CD4-positive, CD25-positive, alpha-beta regulatory T cell (primary cell): ENCODE measurements at regions not wholly inside any gene's neighbourhood (a gene's known extent, or its start where the extent isn't known, plus 50 kb on each side); places are given as distances from the start of the nearest gene placed in this dataset.

Source experiments
- ATAC-seq, 2 donors: fragments of 150-1000 bp; cut with Tn5 transposase; one replicate each; pipeline ENCODE4 v1.10.0; 2021; ENCODE audit warnings: low read depth in 2 of 2, moderate number of reproducible peaks in 2 of 2, moderate library complexity in 1 of 2
- DNase-seq, 3 donors: peaks; one replicate each; pipeline versions ENCODE4 v3.0.0 to v3.0.0-alpha.2; 2012 to 2022; ENCODE audit warnings: mixed read lengths in 1 of 3
- H3K27ac ChIP-seq: one replicate; pipeline ENCODE4 v1.7.0; 2013; ENCODE audit warnings: mild to moderate bottlenecking, low read length; ENCODE audit not compliant: insufficient read depth, poor library complexity, severe bottlenecking
- H3K27me3 ChIP-seq: one replicate; pipeline ENCODE4 v1.7.0; 2013; ENCODE audit warnings: low read length; ENCODE audit not compliant: control insufficient read depth, insufficient read depth
- H3K36me3 ChIP-seq: one replicate; pipeline ENCODE4 v1.7.0; 2013; ENCODE audit warnings: mild to moderate bottlenecking, low read length, moderate library complexity; ENCODE audit not compliant: control insufficient read depth, insufficient read depth
- H3K4me1 ChIP-seq: 2 replicates; pipeline ENCODE4 v1.7.0; 2013; ENCODE audit warnings: mild to moderate bottlenecking, low read length; ENCODE audit not compliant: insufficient read depth, control insufficient read depth, poor library complexity, severe bottlenecking
- H3K4me3 ChIP-seq: one replicate; pipeline ENCODE4 v1.7.0; 2013; ENCODE audit warnings: low read depth, mild to moderate bottlenecking, low read length, moderate library complexity
- H3K9me3 ChIP-seq, 2 experiments: 1 replicate in 1 of 2; 2 replicates in 1 of 2; pipeline ENCODE4 v1.7.0; 2013; ENCODE audit warnings: low read length in 2 of 2, mild to moderate bottlenecking in 1 of 2, moderate library complexity in 1 of 2; ENCODE audit not compliant: control insufficient read depth in 2 of 2
- H3K27ac Mint-ChIP-seq, 3 donors: one replicate each; pipeline ENCODE4 v1.8.0; 2020 to 2022; ENCODE audit warnings: mild to moderate bottlenecking in 3 of 3, mixed read lengths in 3 of 3, moderate library complexity in 2 of 3
- H3K27me3 Mint-ChIP-seq: one replicate; pipeline ENCODE4 v1.8.0; 2022; ENCODE audit warnings: mild to moderate bottlenecking, mixed read lengths
- H3K36me3 Mint-ChIP-seq: one replicate; pipeline ENCODE4 v1.8.0; 2020; ENCODE audit warnings: mixed read lengths
- H3K4me1 Mint-ChIP-seq, 4 donors: one replicate each; pipeline ENCODE4 v1.8.0; 2020 to 2022; ENCODE audit warnings: mixed read lengths in 4 of 4, mild to moderate bottlenecking in 1 of 4
- H3K4me3 Mint-ChIP-seq, 4 donors: one replicate each; pipeline ENCODE4 v1.8.0; 2020 to 2022; ENCODE audit warnings: mild to moderate bottlenecking in 4 of 4, mixed read lengths in 4 of 4, moderate library complexity in 3 of 4
- H3K9me3 Mint-ChIP-seq, 7 donors: one replicate each; pipeline ENCODE4 v1.8.0; 2020 to 2022; ENCODE audit warnings: mixed read lengths in 7 of 7, mild to moderate bottlenecking in 3 of 7, moderate library complexity in 2 of 7

- Histone ChIP-seq H3K9me3 (no peaks in the 10 kb centered on the region), H3K27me3 (no peaks in the 10 kb centered on the region), H3K4me3 (no peak overlapping the region), H3K36me3 (no peaks in the 10 kb centered on the region), H3K4me1 (no peaks in the 10 kb centered on the region), H3K27ac (no peak overlapping the region)
- DNase-seq (no peak), ATAC-seq (no peak)
- Mint-ChIP-seq H3K36me3 (no peaks in the 10 kb centered on the region), H3K27ac (no peak overlapping the region), H3K27me3 (peaks cover 4% of the 10 kb centered on the region), H3K4me1 (no peaks in the 10 kb centered on the region), H3K4me3 (no peak overlapping the region), H3K9me3 (no peaks in the 10 kb centered on the region)
Observed at GRCh38 chr11:112722876-112723275, 238.3 kb upstream of the NCAM1 start.

GRCh38 chr11:112723676-112724495 lies 237.3 kb upstream of the NCAM1 start:
- no peak for ATAC-seq
- no peaks in the 10 kb centered on the region for H3K27me3 ChIP-seq
- Mint-ChIP-seq H3K4me3 (no peak overlapping the region), H3K9me3 (no peaks in the 10 kb centered on the region), H3K27ac (no peak overlapping the region), H3K36me3 (no peaks in the 10 kb centered on the region), H3K27me3 (peaks cover 4% of the 10 kb centered on the region), H3K4me1 (no peaks in the 10 kb centered on the region)
- H3K27ac ChIP-seq: no peak overlapping the region
- no peaks in the 10 kb centered on the region for H3K9me3 ChIP-seq
- H3K4me3 ChIP-seq: no peak overlapping the region
- H3K36me3 ChIP-seq: no peaks in the 10 kb centered on the region
- no peak for DNase-seq
- H3K4me1 ChIP-seq: no peaks in the 10 kb centered on the region

GRCh38 chr11:112724496-112724790 lies 236.8 kb upstream of the NCAM1 start:
- no peaks in the 10 kb centered on the region for H3K4me1 Mint-ChIP-seq

GRCh38 chr11:112725636-112726035 lies 235.6 kb upstream of the NCAM1 start:
- DNase-seq (no peak), ATAC-seq (no peak)
- peaks cover 4% of the 10 kb centered on the region for H3K27me3 Mint-ChIP-seq
- H3K4me3 Mint-ChIP-seq: no peak overlapping the region
- Histone ChIP-seq H3K4me1 (no peaks in the 10 kb centered on the region), H3K4me3 (no peak overlapping the region), H3K27me3 (no peaks in the 10 kb centered on the region), H3K9me3 (no peaks in the 10 kb centered on the region), H3K27ac (no peak overlapping the region), H3K36me3 (no peaks in the 10 kb centered on the region)
- no peaks in the 10 kb centered on the region for H3K36me3 Mint-ChIP-seq
- no peaks in the 10 kb centered on the region for H3K4me1 Mint-ChIP-seq
- no peak overlapping the region for H3K27ac Mint-ChIP-seq
- peaks cover 0 to 1% (median 0%) of the 10 kb centered on the region in 7 donors for H3K9me3 Mint-ChIP-seq

More at GRCh38 chr11:112724496-112724790, 236.8 kb upstream of the NCAM1 start:
- H3K27me3 ChIP-seq: no peaks in the 10 kb centered on the region
- no peaks in the 10 kb centered on the region for H3K9me3 ChIP-seq
- no peak for DNase-seq
- no peak for ATAC-seq
- H3K36me3 ChIP-seq: no peaks in the 10 kb centered on the region
- no peak overlapping the region for H3K27ac ChIP-seq
- no peaks in the 10 kb centered on the region for H3K4me1 ChIP-seq
- Mint-ChIP-seq H3K36me3 (no peaks in the 10 kb centered on the region), H3K9me3 (peaks cover 0 to 1% (median 0%) of the 10 kb centered on the region in 7 donors), H3K27me3 (peaks cover 4% of the 10 kb centered on the region), H3K4me3 (no peak overlapping the region), H3K27ac (no peak overlapping the region)
- no peak overlapping the region for H3K4me3 ChIP-seq

- no peaks in the 10 kb centered on the region for H3K9me3 ChIP-seq
- no peaks in the 10 kb centered on the region for H3K36me3 ChIP-seq
- no peaks in the 10 kb centered on the region for H3K27me3 ChIP-seq
- H3K4me1 ChIP-seq: no peaks in the 10 kb centered on the region
- Mint-ChIP-seq H3K27ac (no peak overlapping the region), H3K4me1 (no peaks in the 10 kb centered on the region), H3K27me3 (no peaks in the 10 kb centered on the region), H3K4me3 (no peak overlapping the region), H3K9me3 (peaks cover 0 to 1% (median 0%) of the 10 kb centered on the region in 7 donors), H3K36me3 (no peaks in the 10 kb centered on the region)
- H3K27ac ChIP-seq: no peak overlapping the region
- DNase-seq (no peak), ATAC-seq (no peak)
- no peak overlapping the region for H3K4me3 ChIP-seq
Observed at GRCh38 chr11:112727341-112727841, 233.8 kb upstream of the NCAM1 start.

GRCh38 chr11:112728288-112728687 lies 232.9 kb upstream of the NCAM1 start:
- H3K27me3 ChIP-seq: no peaks in the 10 kb centered on the region
- no peaks in the 10 kb centered on the region for H3K36me3 ChIP-seq
- no peak overlapping the region for H3K27ac ChIP-seq
- no peak for DNase-seq
- H3K9me3 Mint-ChIP-seq: peaks cover 0 to 1% (median 0%) of the 10 kb centered on the region in 7 donors
- H3K36me3 Mint-ChIP-seq: no peaks in the 10 kb centered on the region
- no peak overlapping the region for H3K27ac Mint-ChIP-seq
- no peaks in the 10 kb centered on the region for H3K4me1 ChIP-seq
- no peak overlapping the region for H3K4me3 Mint-ChIP-seq
- ATAC-seq: no peak
- H3K9me3 ChIP-seq: no peaks in the 10 kb centered on the region
- no peaks in the 10 kb centered on the region for H3K4me1 Mint-ChIP-seq
- no peak overlapping the region for H3K4me3 ChIP-seq
- no peaks in the 10 kb centered on the region for H3K27me3 Mint-ChIP-seq

GRCh38 chr11:112728716-112729115 lies 232.5 kb upstream of the NCAM1 start:
- Mint-ChIP-seq H3K27me3 (no peaks in the 10 kb centered on the region), H3K4me1 (no peaks in the 10 kb centered on the region)

GRCh38 chr11:112730591-112730990 lies 230.6 kb upstream of the NCAM1 start:
- H3K36me3 ChIP-seq: no peaks in the 10 kb centered on the region
- H3K9me3 ChIP-seq: no peaks in the 10 kb centered on the region
- ATAC-seq: no peak
- no peaks in the 10 kb centered on the region for H3K4me1 ChIP-seq
- Mint-ChIP-seq H3K27me3 (no peaks in the 10 kb centered on the region), H3K36me3 (no peaks in the 10 kb centered on the region), H3K9me3 (peaks cover 0 to 1% (median 0%) of the 10 kb centered on the region in 7 donors), H3K4me1 (no peaks in the 10 kb centered on the region), H3K4me3 (no peak overlapping the region), H3K27ac (no peak overlapping the region)
- H3K4me3 ChIP-seq: no peak overlapping the region
- no peak for DNase-seq
- H3K27ac ChIP-seq: no peak overlapping the region
- H3K27me3 ChIP-seq: no peaks in the 10 kb centered on the region

More at GRCh38 chr11:112728716-112729115, 232.5 kb upstream of the NCAM1 start:
- H3K36me3 ChIP-seq: no peaks in the 10 kb centered on the region
- no peaks in the 10 kb centered on the region for H3K4me1 ChIP-seq
- H3K36me3 Mint-ChIP-seq: no peaks in the 10 kb centered on the region
- peaks cover 0 to 1% (median 0%) of the 10 kb centered on the region in 7 donors for H3K9me3 Mint-ChIP-seq
- H3K4me3 Mint-ChIP-seq: no peak overlapping the region
- H3K9me3 ChIP-seq: no peaks in the 10 kb centered on the region
- ATAC-seq (no peak), DNase-seq (no peak)
- no peak overlapping the region for H3K4me3 ChIP-seq
- no peak overlapping the region for H3K27ac ChIP-seq
- H3K27ac Mint-ChIP-seq: no peak overlapping the region
- no peaks in the 10 kb centered on the region for H3K27me3 ChIP-seq
